ENCODE measurements at regions not wholly inside any gene's neighbourhood (a gene's known extent, or its start where the extent isn't known, plus 50 kb on each side); places are given as distances from the start of the nearest gene placed in this dataset.

DNA sequence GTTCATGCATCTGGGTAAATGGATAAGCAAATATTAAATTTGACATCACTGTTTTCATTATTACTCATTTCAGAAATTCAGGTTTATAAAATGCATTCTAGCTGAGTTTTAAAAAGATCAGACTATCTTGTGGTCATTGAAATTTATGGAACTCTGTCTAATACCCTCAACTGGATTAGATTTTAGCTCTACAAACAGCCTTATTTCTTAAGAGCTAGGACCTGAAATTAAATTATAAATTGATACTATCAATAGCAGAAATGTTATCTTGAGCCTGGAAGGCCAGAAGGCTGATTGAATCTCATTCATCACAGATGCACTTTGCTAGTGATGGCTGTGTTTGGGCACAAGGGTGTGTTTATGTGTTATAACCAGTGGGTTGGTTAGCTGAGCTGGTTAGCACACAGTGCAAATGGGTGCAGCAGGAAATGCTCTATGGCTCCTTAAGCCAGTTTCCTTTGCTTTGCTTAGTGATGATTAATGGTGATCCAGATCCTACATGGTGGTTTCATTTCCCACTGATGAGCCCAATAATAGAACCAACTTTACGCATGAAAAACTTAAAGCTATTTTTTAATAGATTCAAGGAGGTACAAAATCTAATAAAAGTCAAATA lies 310.8 kb upstream of the KLF12 start:
- ChIA-PET POLR2A (no interaction called here), CTCF (ENCODE audit: low intra/inter-chr PET ratio, low total read pairs) (no interaction called here)
- Histone ChIP-seq H3K9ac (ENCODE audit: insufficient read depth, low read depth, low read length) (no peak overlapping the region), H3K4me2 (ENCODE audit: low read depth, low read length) (no peak overlapping the region), H3K9me3 (ENCODE audit: low read length) (peaks cover 6% of the 10 kb centered on the region; the same call in 1 of the 2 replicates), H3K36me3 (replicated peaks in 1 of 2; ENCODE audit: control insufficient read depth in 1 of 2, insufficient read depth in 2 of 2, low read length in 2 of 2) (no peaks in the 10 kb centered on the region), H3K4me1 (ENCODE audit: insufficient read depth, low read length) (no peaks in the 10 kb centered on the region), H3K27me3 (ENCODE audit: control insufficient read depth in 1 of 2, insufficient read depth in 2 of 2, low read length in 2 of 2) (no peaks in the 10 kb centered on the region), H3K27ac (ENCODE audit: extremely low read length, insufficient read depth, low read length) (no peak overlapping the region), H4K20me1 (ENCODE audit: insufficient read depth, low read length) (no peaks in the 10 kb centered on the region), H3K79me2 (ENCODE audit: insufficient read depth, low read length) (no peaks in the 10 kb centered on the region), H3K4me3 (replicated peaks in 1 of 3; ENCODE audit: insufficient read depth in 1 of 3, low read depth in 2 of 3, low read length in 3 of 3) (no peak overlapping the region), H2AFZ (ENCODE audit: low read length) (no peak overlapping the region)
- FAIRE-seq, result no peak
- no TSS peak for BruUV-seq (replicated peaks)
- WGBS (ENCODE audit: low lambda C conversion rate), result 5% methylated on average over 1 of the region's 1 CpG
- ATAC-seq, result no peak
- TF ChIP-seq KLF16 (CRISPR knock-in tag; IDR thresholded peaks at IDR 0.05) (no peak), IRF2 (CRISPR knock-in tag; IDR thresholded peaks at IDR 0.05) (no peak), HIVEP1 (CRISPR knock-in tag; IDR thresholded peaks at IDR 0.05) (no peak), ELF3 (CRISPR knock-in tag; IDR thresholded peaks at IDR 0.05) (no peak), ZNF101 (CRISPR knock-in tag; IDR thresholded peaks at IDR 0.05; ENCODE audit: borderline replicate concordance, low read depth) (no peak), REPIN1 (CRISPR knock-in tag; IDR thresholded peaks at IDR 0.05; ENCODE audit: borderline replicate concordance, low read depth) (no peak), ZNF766 (CRISPR knock-in tag; IDR thresholded peaks at IDR 0.05; ENCODE audit: borderline replicate concordance) (no peak)
- intact Hi-C loops (cut with micrococcal nuclease; ENCODE audit: unreplicated experiment) (no loop called here), in situ Hi-C loops (cut with HindIII; ENCODE audit: extremely low pct_ligation_motif_present, low pct_unique_long_range_greater_than_20kb) (no loop called here)
- DNase-seq (ENCODE audit: low spot score), result no peak

DNA sequence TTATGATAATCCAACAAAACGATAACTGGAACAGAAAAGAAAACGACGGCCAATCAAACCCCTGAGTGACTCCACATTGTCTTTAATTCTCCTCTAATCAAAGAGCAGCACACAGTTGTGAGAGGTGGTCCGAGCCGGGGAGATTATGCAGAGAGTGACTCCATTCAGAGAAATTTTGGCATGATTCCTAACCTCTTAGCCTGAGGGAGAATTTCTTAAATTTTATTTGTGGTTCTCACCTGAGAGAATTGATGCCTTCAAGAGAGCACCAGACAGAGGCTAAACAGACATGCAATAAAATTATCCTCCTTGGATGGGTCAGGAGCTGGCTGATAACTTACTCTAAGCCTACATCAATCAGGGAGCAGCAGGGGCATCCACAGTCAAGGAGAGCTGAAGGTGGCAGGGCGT lies 310.0 kb upstream of the KLF12 start:
- Histone ChIP-seq H2AFZ (ENCODE audit: low read length) (no peak overlapping the region), H3K4me2 (ENCODE audit: low read depth, low read length) (no peak overlapping the region), H3K79me2 (ENCODE audit: insufficient read depth, low read length) (no peaks in the 10 kb centered on the region), H3K9me3 (ENCODE audit: low read length) (no peaks in the 10 kb centered on the region; the same call in 1 of the 2 replicates), H3K27ac (ENCODE audit: extremely low read length, insufficient read depth, low read length) (no peak overlapping the region), H3K4me1 (ENCODE audit: insufficient read depth, low read length) (no peaks in the 10 kb centered on the region), H3K9ac (ENCODE audit: insufficient read depth, low read depth, low read length) (no peak overlapping the region), H4K20me1 (ENCODE audit: insufficient read depth, low read length) (no peaks in the 10 kb centered on the region), H3K4me3 (replicated peaks in 1 of 3; ENCODE audit: insufficient read depth in 1 of 3, low read depth in 2 of 3, low read length in 3 of 3) (no peak overlapping the region), H3K36me3 (replicated peaks in 1 of 2; ENCODE audit: control insufficient read depth in 1 of 2, insufficient read depth in 2 of 2, low read length in 2 of 2) (no peaks in the 10 kb centered on the region), H3K27me3 (ENCODE audit: control insufficient read depth in 1 of 2, insufficient read depth in 2 of 2, low read length in 2 of 2) (no peaks in the 10 kb centered on the region)
- BruUV-seq (replicated peaks), result no TSS peak
- intact Hi-C loops (cut with micrococcal nuclease; ENCODE audit: unreplicated experiment) (no loop called here), in situ Hi-C loops (cut with HindIII; ENCODE audit: extremely low pct_ligation_motif_present, low pct_unique_long_range_greater_than_20kb) (no loop called here)
- DNase-seq (ENCODE audit: low spot score), result no peak
- CTCF ChIA-PET (ENCODE audit: low intra/inter-chr PET ratio, low total read pairs), result no interaction called here
- POLR2A ChIA-PET, result no interaction called here
- no peak for FAIRE-seq
- WGBS (ENCODE audit: low lambda C conversion rate), result 38% methylated on average over 6 of the region's 6 CpGs
- no peak for ATAC-seq
- TF ChIP-seq NFIB (CRISPR knock-in tag; IDR thresholded peaks at IDR 0.05; ENCODE audit: borderline replicate concordance) (no peak), KLF11 (CRISPR knock-in tag; IDR thresholded peaks at IDR 0.05) (no peak), SIN3B (IDR thresholded peaks at IDR 0.05; ENCODE audit: low read length) (no peak), ZNF713 (CRISPR knock-in tag; IDR thresholded peaks at IDR 0.05) (no peak), ZNF550 (CRISPR knock-in tag; IDR thresholded peaks at IDR 0.05; ENCODE audit: borderline replicate concordance) (no peak), ZNF850 (CRISPR knock-in tag; conservative IDR thresholded peaks at IDR 0.05) (no peak), FOXM1 (CRISPR knock-in tag; IDR thresholded peaks at IDR 0.05) (no peak), AKAP8 (CRISPR knock-in tag; IDR thresholded peaks at IDR 0.05) (no peak), CREM (IDR thresholded peaks at IDR 0.05) (no peak), CREM (CRISPR knock-in tag; IDR thresholded peaks at IDR 0.05) (no peak), JUND (CRISPR knock-in tag; IDR thresholded peaks at IDR 0.05) (no peak), GATAD2A (CRISPR knock-in tag; IDR thresholded peaks at IDR 0.05) (no peak), ZNF567 (CRISPR knock-in tag; IDR thresholded peaks at IDR 0.05; ENCODE audit: borderline replicate concordance) (no peak), ZNF513 (CRISPR knock-in tag; conservative IDR thresholded peaks at IDR 0.05) (no peak), ATF7 (IDR thresholded peaks at IDR 0.05) (no peak), ATF7 (CRISPR knock-in tag; IDR thresholded peaks at IDR 0.05) (no peak)
